Uterus (tissue), 3 donors: ENCODE measurements at regions not wholly inside any gene's neighbourhood (a gene's known extent, or its start where the extent isn't known, plus 50 kb on each side); places are given as distances from the start of the nearest gene placed in this dataset.
"Not testable (repeated sequence)": the region's sequence is repeated elsewhere in the genome, so short reads cannot be mapped to it uniquely, and the experiment has no call there.

ENCODE experiments used
- DNase-seq, 2 donors: peaks; one replicate each; pipeline ENCODE4 v3.0.0-alpha.2; 2019 to 2020
- H3K27ac ChIP-seq, 2 donors: fragments of 200-600 bp; sonication (generic); 1 replicate in 1 of 2; 2 replicates in 1 of 2; pipeline ENCODE4 v1.5.1; 2016 to 2018
- H3K27me3 ChIP-seq, 2 donors: fragments of 200-600 bp; sonication (generic); one replicate each; pipeline ENCODE4 v1.5.1; 2018 to 2019; ENCODE audit warnings: control low read depth in 1 of 2
- H3K36me3 ChIP-seq, 2 donors: fragments of 200-600 bp; sonication (generic); one replicate each; pipeline ENCODE4 v1.5.1; 2019; ENCODE audit warnings: control low read depth in 1 of 2
- H3K4me1 ChIP-seq, 2 donors: fragments of 200-600 bp; sonication (generic); one replicate each; pipeline ENCODE4 v1.5.1; 2018 to 2019; ENCODE audit warnings: control low read depth in 1 of 2
- H3K4me3 ChIP-seq, 2 donors: fragments of 200-600 bp; sonication (generic); 1 replicate in 1 of 2; 2 replicates in 1 of 2; pipeline ENCODE4 v1.5.1; 2018 to 2019; ENCODE audit warnings: mild to moderate bottlenecking in 1 of 2
- H3K9me3 ChIP-seq, 2 donors: fragments of 200-600 bp; sonication (generic); one replicate each; pipeline ENCODE4 v1.5.1; 2019; ENCODE audit warnings: control low read depth in 1 of 2
- POLR2A ChIP-seq, 2 donors: fragments of 450-650 bp; IDR thresholded peaks; one replicate each; pipeline ENCODE4 v1.6.1; 2016; ENCODE audit warnings: antibody characterized with exemption in 2 of 2, mild to moderate bottlenecking in 1 of 2, moderate library complexity in 1 of 2
- intact Hi-C: fragments of 100-400 bp; cut with DNase I; formaldehyde crosslinking; loops from one replicate; pipeline ENCODE4 v1.15.1; 2023; ENCODE audit warnings: low total_unique reads
- TF ChIP-seq, protein P1 (sequence below), 4 experiments: fragments of 200-600 bp in 2 of 4; fragments of 450-650 bp in 2 of 4; sonication (generic) in 2 of 4; IDR thresholded peaks; one replicate each; pipeline ENCODE4 v1.5.1; 2016 to 2019; ENCODE audit warnings: antibody characterized with exemption in 4 of 4, mild to moderate bottlenecking in 2 of 4, moderate library complexity in 1 of 4
- donor health status: DM: yes; HTN: yes; CAD: no.

DNA sequence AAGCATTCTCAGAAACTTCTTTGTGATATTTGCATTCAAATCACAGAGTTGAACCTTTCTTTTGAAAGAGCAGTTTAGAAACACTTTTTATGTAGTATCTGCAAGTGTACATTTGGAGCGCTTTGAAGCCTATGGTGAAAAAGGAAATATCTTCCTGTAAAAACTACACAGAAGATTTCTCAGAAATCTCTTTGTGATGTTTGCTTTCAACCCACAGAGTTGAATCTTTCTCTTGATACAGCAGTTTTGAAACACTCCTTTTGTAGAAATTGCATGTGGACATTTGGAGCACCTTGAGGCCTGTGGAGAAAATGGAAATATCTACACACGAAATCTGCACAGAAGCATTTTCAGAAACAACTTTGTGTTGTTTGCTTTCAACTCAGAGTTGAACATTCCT lies 612.3 kb upstream of the ZNF337 start:
- DNase-seq: no peak
- no peaks in the 10 kb centered on the region for H3K9me3 ChIP-seq
- no peak overlapping the region for H3K27ac ChIP-seq
- no peak for TF ChIP-seq POLR2A (IDR thresholded peaks at IDR 0.05)
- TF ChIP-seq, protein P1, sequence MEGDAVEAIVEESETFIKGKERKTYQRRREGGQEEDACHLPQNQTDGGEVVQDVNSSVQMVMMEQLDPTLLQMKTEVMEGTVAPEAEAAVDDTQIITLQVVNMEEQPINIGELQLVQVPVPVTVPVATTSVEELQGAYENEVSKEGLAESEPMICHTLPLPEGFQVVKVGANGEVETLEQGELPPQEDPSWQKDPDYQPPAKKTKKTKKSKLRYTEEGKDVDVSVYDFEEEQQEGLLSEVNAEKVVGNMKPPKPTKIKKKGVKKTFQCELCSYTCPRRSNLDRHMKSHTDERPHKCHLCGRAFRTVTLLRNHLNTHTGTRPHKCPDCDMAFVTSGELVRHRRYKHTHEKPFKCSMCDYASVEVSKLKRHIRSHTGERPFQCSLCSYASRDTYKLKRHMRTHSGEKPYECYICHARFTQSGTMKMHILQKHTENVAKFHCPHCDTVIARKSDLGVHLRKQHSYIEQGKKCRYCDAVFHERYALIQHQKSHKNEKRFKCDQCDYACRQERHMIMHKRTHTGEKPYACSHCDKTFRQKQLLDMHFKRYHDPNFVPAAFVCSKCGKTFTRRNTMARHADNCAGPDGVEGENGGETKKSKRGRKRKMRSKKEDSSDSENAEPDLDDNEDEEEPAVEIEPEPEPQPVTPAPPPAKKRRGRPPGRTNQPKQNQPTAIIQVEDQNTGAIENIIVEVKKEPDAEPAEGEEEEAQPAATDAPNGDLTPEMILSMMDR (IDR thresholded peaks at IDR 0.05): no peak
- H3K4me3 ChIP-seq: no peak overlapping the region
- intact Hi-C loops: no loop called here
- H3K36me3 ChIP-seq: no peaks in the 10 kb centered on the region
- H3K27me3 ChIP-seq: no peaks in the 10 kb centered on the region
- no peaks in the 10 kb centered on the region for H3K4me1 ChIP-seq

DNA sequence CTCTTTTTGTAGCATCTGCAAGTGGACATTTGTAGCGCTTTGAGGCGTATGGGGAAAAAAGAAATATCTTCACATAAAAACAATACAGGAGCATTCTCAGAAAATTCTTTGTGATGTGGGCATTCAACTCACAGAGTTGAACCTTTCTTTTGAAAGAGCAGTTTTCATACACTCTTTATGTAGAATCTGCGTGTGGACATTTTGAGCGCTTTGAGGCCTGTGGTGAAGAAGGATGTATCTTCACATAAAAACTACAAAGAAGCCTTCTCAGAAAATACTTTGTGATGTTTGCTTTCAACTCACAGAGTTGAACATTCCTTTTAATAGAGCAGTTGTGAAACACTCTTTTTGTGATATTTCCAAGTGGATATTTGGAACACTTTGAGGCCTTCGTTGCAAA lies 598.4 kb upstream of the ZNF337 start:
- no peak for DNase-seq
- no peak overlapping the region for H3K27ac ChIP-seq
- no peaks in the 10 kb centered on the region for H3K4me1 ChIP-seq
- H3K9me3 ChIP-seq: no peaks in the 10 kb centered on the region
- intact Hi-C loops: no loop called here
- no peaks in the 10 kb centered on the region for H3K27me3 ChIP-seq
- no peak for TF ChIP-seq POLR2A (IDR thresholded peaks at IDR 0.05)
- TF ChIP-seq, protein P1 (IDR thresholded peaks at IDR 0.05): no peak
- H3K36me3 ChIP-seq: no peaks in the 10 kb centered on the region
- H3K4me3 ChIP-seq: no peak overlapping the region

DNA sequence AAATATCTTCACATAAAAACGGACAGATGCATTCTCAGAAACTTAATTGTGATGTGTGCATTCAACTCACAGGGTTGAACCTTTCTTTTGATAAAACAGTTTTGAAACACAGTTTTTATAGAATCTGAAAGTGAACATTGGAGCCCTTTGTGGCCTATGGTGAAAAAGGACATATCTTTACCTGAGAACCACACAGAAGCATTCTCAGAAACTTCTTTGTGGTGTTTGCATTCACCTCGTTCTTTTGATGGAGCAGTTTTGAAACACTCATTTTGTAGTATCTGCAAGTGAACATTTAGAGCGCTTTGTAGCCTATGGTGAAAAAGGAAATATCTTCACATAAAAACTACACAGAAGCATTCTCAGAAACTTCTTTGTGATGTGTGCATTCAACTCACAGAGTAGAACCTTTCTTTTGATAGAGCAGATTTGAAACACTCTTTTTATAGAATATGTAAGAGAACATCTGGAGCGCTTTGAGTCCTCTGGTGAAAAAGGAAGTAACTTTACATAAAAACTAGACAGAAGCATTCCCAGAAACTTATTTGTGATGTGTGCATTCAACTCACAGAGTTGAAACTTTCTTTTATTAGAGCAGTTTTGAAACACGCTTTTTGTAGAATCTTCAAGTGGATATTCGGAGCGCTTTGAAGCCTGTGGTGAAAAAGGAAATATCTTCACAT lies 591.9 kb upstream of the ZNF337 start:
- H3K36me3 ChIP-seq, DNase-seq, intact Hi-C loops, H3K9me3 ChIP-seq, H3K27me3 ChIP-seq, H3K4me1 ChIP-seq, H3K4me3 ChIP-seq, H3K27ac ChIP-seq: not testable (repeated sequence)

DNA sequence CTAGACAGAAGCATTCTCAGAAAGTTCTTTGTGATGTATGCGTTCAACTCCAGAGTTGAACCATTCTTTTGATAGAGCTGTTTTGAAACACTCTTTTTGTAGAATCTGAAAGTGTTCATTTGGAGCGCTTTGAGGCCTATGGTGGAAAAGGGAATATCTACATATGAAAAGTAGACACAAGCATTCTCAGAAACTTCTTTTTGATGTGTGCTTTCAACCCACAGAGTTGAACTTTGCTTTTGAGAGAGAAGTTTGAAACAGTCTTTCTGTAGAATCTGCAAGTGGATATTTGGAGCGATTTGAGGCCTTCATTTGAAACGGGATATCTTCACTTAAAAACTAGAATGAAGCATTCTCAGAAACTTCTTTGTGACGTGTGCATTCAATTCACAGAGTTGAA lies 582.6 kb upstream of the ZNF337 start:
- Histone ChIP-seq H3K36me3 (no peaks in the 10 kb centered on the region), H3K27ac (no peak overlapping the region), H3K27me3 (no peaks in the 10 kb centered on the region), H3K4me3 (no peak overlapping the region), H3K9me3 (no peaks in the 10 kb centered on the region), H3K4me1 (no peaks in the 10 kb centered on the region)
- no peak for DNase-seq
- no peak for TF ChIP-seq POLR2A (IDR thresholded peaks at IDR 0.05)
- TF ChIP-seq, protein P1 (IDR thresholded peaks at IDR 0.05): no peak
- intact Hi-C loops: no loop called here

DNA sequence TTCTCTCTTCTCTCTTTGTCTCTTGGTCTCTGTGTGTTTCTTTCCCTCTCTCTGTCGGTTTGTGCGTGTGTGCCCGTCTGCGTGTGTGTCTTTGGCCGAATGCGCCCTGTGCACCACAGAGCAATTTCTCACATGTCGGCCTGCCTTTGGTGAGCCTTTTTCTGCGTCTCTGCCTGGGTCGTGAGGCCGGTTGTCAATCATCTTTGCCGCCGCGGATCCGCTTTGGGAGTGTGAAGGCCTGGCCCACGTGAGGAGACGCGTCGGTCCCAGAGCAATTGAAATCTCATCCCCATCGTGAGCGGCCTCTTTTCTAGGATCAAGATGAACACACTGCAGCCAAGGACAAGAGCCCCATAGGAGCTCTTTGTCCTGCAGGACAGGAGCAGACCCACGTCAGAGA lies 580.7 kb upstream of the ZNF337 start:
- Histone ChIP-seq H3K27ac (no peak overlapping the region), H3K27me3 (no peaks in the 10 kb centered on the region), H3K36me3 (no peaks in the 10 kb centered on the region), H3K4me1 (no peaks in the 10 kb centered on the region), H3K4me3 (no peak overlapping the region), H3K9me3 (no peaks in the 10 kb centered on the region)
- TF ChIP-seq POLR2A (IDR thresholded peaks at IDR 0.05): no peak
- TF ChIP-seq, protein P1 (IDR thresholded peaks at IDR 0.05): no peak
- intact Hi-C loops: no loop called here
- no peak for DNase-seq
